GM12872 (cell line): ENCODE measurements at regions not wholly inside any gene's neighbourhood (a gene's known extent, or its start where the extent isn't known, plus 50 kb on each side); places are given as distances from the start of the nearest gene placed in this dataset.

Experiments
- CTCF ChIP-seq: IDR thresholded peaks from 3 replicates; pipeline ENCODE4 v1.5.1; 2011; ENCODE audit warnings: low read depth, mild to moderate bottlenecking, low read length, moderate library complexity; ENCODE audit not compliant: insufficient read depth

GRCh38 chr1:168453056-168453455, 90.7 kb downstream of the XCL2 start:
- no peak for TF ChIP-seq CTCF

- TF ChIP-seq CTCF: peak; percentile 62; the same call in 2 of the 3 replicates
Observed at GRCh38 chr1:168452329-168452728, 91.5 kb downstream of the XCL2 start.

GRCh38 chr1:168447871-168448270, 95.9 kb downstream of the XCL2 start:
- no peak for TF ChIP-seq CTCF

- TF ChIP-seq CTCF: no peak
Observed at GRCh38 chr1:168446081-168446480, 97.7 kb downstream of the XCL2 start.

- TF ChIP-seq CTCF: no peak
Observed at GRCh38 chr1:168443899-168444298, 99.9 kb downstream of the XCL2 start.

GRCh38 chr1:168443356-168443755, 100.4 kb downstream of the XCL2 start:
- TF ChIP-seq CTCF: no peak

GRCh38 chr1:168442931-168443330, 100.9 kb downstream of the XCL2 start:
- no peak for TF ChIP-seq CTCF

- TF ChIP-seq CTCF: no peak
Observed at GRCh38 chr1:168441745-168442144, 102.1 kb downstream of the XCL2 start.
